Neutrophil (primary cell): ENCODE measurements at regions not wholly inside any gene's neighbourhood (a gene's known extent, or its start where the extent isn't known, plus 50 kb on each side); places are given as distances from the start of the nearest gene placed in this dataset.
"Not testable (repeated sequence)": the region's sequence is repeated elsewhere in the genome, so short reads cannot be mapped to it uniquely, and the experiment has no call there.

Experiments used
- H3K27ac ChIP-seq: fragments of 200-600 bp; sonication (generic); 2 replicates; pipeline ENCODE4 v1.5.1; 2016; ENCODE audit warnings: mild to moderate bottlenecking, moderate library complexity
- H3K27me3 ChIP-seq: fragments of 200-600 bp; sonication (generic); 2 replicates; pipeline ENCODE4 v1.6.0; 2016; ENCODE audit warnings: mild to moderate bottlenecking
- H3K36me3 ChIP-seq: fragments of 200-600 bp; sonication (generic); 2 replicates; pipeline ENCODE4 v1.5.1; 2017
- H3K4me1 ChIP-seq, 2 experiments: fragments of 200-600 bp in 1 of 2; sonication (generic) in 1 of 2; 1 replicate in 1 of 2; 2 replicates in 1 of 2; pipeline versions ENCODE4 v1.5.1 to v1.6.1; 2013 to 2016; ENCODE audit warnings: low read depth in 1 of 2, low read length in 1 of 2, mild to moderate bottlenecking in 1 of 2, moderate library complexity in 1 of 2; ENCODE audit not compliant: control insufficient read depth in 1 of 2, insufficient read depth in 1 of 2
- H3K4me3 ChIP-seq, 2 experiments: fragments of 200-600 bp in 1 of 2; sonication (generic) in 1 of 2; 1 replicate in 1 of 2; 2 replicates in 1 of 2; pipeline ENCODE4 v1.5.1; 2013 to 2016; ENCODE audit warnings: low read depth in 1 of 2, low read length in 1 of 2, mild to moderate bottlenecking in 1 of 2, moderate library complexity in 1 of 2
- H3K9me3 ChIP-seq: fragments of 200-600 bp; sonication (generic); 2 replicates; pipeline ENCODE4 v1.5.1; 2016
- CTCF ChIP-seq: fragments of 200-600 bp; sonication (generic); IDR thresholded peaks from 2 replicates; pipeline ENCODE4 v1.5.1; 2016; ENCODE audit warnings: antibody characterized with exemption

GRCh38 chrX:10676235-10676957, 56.0 kb upstream of the MID1 start:
- no peak overlapping the region for H3K4me3 ChIP-seq
- no peaks in the 10 kb centered on the region for H3K9me3 ChIP-seq
- H3K36me3 ChIP-seq, result no peaks in the 10 kb centered on the region
- no peaks in the 10 kb centered on the region for H3K27me3 ChIP-seq
- TF ChIP-seq CTCF, result no peak
- no peak overlapping the region for H3K27ac ChIP-seq
- no peaks in the 10 kb centered on the region for H3K4me1 ChIP-seq

GRCh38 chrX:10677490-10677889, 57.1 kb upstream of the MID1 start:
- no peak overlapping the region for H3K27ac ChIP-seq
- TF ChIP-seq CTCF, result no peak
- no peaks in the 10 kb centered on the region for H3K27me3 ChIP-seq
- no peak overlapping the region for H3K4me3 ChIP-seq
- H3K36me3 ChIP-seq, result no peaks in the 10 kb centered on the region
- no peaks in the 10 kb centered on the region for H3K4me1 ChIP-seq
- no peaks in the 10 kb centered on the region for H3K9me3 ChIP-seq

- H3K4me1 ChIP-seq, result no peaks in the 10 kb centered on the region
- no peak overlapping the region for H3K4me3 ChIP-seq
- TF ChIP-seq CTCF, result no peak
Observed at GRCh38 chrX:10679387-10679786, 59.0 kb upstream of the MID1 start.

GRCh38 chrX:10681167-10681566, 60.8 kb upstream of the MID1 start:
- no peaks in the 10 kb centered on the region for H3K4me1 ChIP-seq
- no peaks in the 10 kb centered on the region for H3K9me3 ChIP-seq
- H3K36me3 ChIP-seq, result no peaks in the 10 kb centered on the region
- no peak overlapping the region for H3K4me3 ChIP-seq
- no peaks in the 10 kb centered on the region for H3K27me3 ChIP-seq
- H3K27ac ChIP-seq, result no peak overlapping the region
- no peak for TF ChIP-seq CTCF

More at GRCh38 chrX:10679387-10679786, 59.0 kb upstream of the MID1 start:
- Histone ChIP-seq H3K36me3 (no peaks in the 10 kb centered on the region), H3K9me3 (no peaks in the 10 kb centered on the region), H3K27ac (no peak overlapping the region), H3K27me3 (no peaks in the 10 kb centered on the region)

GRCh38 chrX:10683631-10684030, 63.2 kb upstream of the MID1 start:
- not testable (repeated sequence) for H3K9me3 ChIP-seq, H3K4me1 ChIP-seq

GRCh38 chrX:10685923-10686595, 65.7 kb upstream of the MID1 start:
- Histone ChIP-seq H3K27ac (no peak overlapping the region), H3K4me3 (no peak overlapping the region), H3K9me3 (no peaks in the 10 kb centered on the region), H3K36me3 (no peaks in the 10 kb centered on the region), H3K27me3 (no peaks in the 10 kb centered on the region), H3K4me1 (no peaks in the 10 kb centered on the region)
- no peak for TF ChIP-seq CTCF

More at GRCh38 chrX:10683631-10684030, 63.2 kb upstream of the MID1 start:
- not testable (repeated sequence) for H3K36me3 ChIP-seq, H3K4me3 ChIP-seq, H3K27ac ChIP-seq, H3K27me3 ChIP-seq

- H3K27me3 ChIP-seq, H3K36me3 ChIP-seq, H3K4me3 ChIP-seq, H3K4me1 ChIP-seq, H3K27ac ChIP-seq, H3K9me3 ChIP-seq: not testable (repeated sequence)
Observed at GRCh38 chrX:10691751-10692150, 71.4 kb upstream of the MID1 start.
